Left ventricle myocardium superior (tissue), 1 donor: ENCODE measurements at regions not wholly inside any gene's neighbourhood (a gene's known extent, or its start where the extent isn't known, plus 50 kb on each side); places are given as distances from the start of the nearest gene placed in this dataset.
"Not testable (repeated sequence)": the region's sequence is repeated elsewhere in the genome, so short reads cannot be mapped to it uniquely, and the experiment has no call there.

Experiments used
- ATAC-seq: fragments of 200-7000 bp; cut with Tn5 transposase; one replicate; pipeline ENCODE4 v1.9.1; 2020; ENCODE audit warnings: mild to moderate bottlenecking, moderate library complexity
- DNase-seq: peaks from one replicate; pipeline ENCODE4 v3.0.0-alpha.2; 2020
- intact Hi-C: fragments of 100-400 bp; cut with micrococcal nuclease; formaldehyde crosslinking; loops from one replicate; pipeline ENCODE4 v1.11.0; 2022
- donor health status: DM: no; HTN: yes; CAD: no; lungs with severe emphysema.

DNA sequence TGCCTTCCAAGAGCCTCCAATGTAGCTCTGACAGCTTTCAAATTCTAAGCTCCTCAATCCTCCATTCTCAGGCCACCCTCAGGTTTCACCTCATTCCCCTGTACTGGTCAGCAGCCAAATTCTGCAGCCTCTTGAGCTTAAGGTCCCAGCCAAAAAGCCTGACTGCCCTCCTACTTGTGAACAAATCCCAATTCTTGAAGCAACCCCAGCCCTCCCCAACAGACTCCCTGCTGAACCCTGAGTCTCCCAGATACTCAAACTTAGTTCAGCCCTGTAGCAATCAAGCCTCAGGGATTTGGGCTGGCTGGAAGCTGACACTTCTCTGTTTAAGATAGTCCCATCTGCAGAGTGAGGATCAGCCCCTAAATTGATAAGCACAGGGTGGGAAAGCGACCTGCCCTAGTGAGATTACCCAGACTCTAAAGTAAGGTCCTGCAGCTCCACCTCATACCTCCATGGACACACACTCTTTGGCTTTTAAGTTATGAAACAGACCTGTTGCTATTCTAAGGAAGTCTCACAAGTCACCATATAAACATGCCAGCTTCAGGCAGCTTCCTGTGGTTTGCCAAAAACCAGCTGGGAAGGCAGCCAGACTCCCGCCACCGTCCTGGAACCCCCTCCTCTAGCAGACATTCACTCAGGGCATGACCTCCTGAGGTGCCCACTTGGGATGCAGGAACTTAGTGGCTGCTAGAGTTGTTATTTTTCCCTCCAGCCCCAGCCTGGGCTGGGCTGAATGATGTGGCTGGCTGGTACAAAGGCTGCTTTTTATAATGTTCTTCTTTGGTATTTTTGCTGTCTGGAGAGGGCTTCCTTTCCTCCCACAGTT is 82.5 kb upstream of the PICALM start:
- ATAC-seq, result peak; percentile 83
- DNase-seq, result peak; percentile 58
- intact Hi-C loops, result no loop called here

DNA sequence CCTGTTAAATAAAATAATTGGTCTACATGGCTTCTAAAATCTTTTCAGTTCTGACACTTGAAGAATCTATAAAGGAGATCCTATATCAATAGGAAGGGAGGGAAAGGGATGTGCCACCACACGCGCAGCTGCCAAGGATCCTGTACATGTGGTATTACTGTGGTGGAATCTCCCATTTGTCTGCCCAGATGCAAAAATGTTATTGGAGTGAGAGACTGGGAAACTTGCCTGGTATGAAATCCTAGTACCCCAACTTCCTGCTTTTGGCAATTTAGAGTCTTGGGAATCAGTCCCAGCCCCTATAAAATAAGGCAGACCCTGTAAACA is 81.9 kb upstream of the PICALM start:
- no peak for DNase-seq
- ATAC-seq, result no peak
- intact Hi-C loops, result no loop called here

GRCh38 chr11:86149792-86150191 is 80.9 kb upstream of the PICALM start:
- intact Hi-C loops, result no loop called here
- no peak for ATAC-seq
- DNase-seq, result no peak

GRCh38 chr11:86148345-86148747 is 79.5 kb upstream of the PICALM start:
- ATAC-seq, result no peak
- no peak for DNase-seq
- intact Hi-C loops, result no loop called here

DNA sequence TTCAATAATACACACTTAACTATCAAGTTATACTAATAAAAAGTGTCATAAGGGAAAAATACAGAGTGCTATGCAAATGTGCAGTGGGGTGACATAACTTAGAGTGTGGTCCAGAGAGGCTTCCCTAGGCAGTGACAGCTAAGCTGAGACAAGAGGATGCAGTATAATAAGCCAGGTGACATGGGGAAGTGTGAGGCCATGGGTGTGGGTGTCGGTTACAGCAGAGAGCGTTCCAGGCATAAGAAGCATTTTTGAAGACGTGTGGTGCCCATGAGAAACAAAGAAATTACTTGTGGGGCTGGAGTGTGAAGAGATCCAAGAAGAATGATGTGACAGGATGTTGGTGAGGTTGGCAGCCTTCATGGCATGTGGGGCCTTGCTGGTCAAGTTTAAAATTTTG is 78.1 kb upstream of the PICALM start:
- intact Hi-C loops, result no loop called here
- no peak for ATAC-seq
- DNase-seq, result no peak

GRCh38 chr11:86145439-86146156 is 76.7 kb upstream of the PICALM start:
- intact Hi-C loops, result no loop called here
- DNase-seq (no peak), ATAC-seq (no peak)

DNA sequence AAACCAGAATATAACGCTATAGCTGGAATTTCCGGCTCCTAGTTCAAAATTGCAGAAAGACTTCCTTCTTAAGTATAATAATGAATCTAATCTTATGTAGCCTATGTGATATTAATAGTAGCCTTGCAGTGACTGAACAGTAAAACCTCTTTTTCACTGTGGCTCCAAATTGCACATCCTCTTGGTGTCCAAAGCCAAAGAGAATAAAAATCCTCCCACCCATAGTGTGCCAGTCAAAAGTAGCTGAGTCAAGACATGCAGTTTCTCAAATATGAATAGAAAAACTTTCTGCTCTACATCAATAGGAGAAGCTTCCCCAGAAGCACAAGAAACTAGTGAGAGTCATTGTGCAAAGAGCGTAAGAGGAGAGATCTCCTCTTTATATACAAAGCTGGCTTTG is 76.0 kb upstream of the PICALM start:
- intact Hi-C loops, result no loop called here

DNA sequence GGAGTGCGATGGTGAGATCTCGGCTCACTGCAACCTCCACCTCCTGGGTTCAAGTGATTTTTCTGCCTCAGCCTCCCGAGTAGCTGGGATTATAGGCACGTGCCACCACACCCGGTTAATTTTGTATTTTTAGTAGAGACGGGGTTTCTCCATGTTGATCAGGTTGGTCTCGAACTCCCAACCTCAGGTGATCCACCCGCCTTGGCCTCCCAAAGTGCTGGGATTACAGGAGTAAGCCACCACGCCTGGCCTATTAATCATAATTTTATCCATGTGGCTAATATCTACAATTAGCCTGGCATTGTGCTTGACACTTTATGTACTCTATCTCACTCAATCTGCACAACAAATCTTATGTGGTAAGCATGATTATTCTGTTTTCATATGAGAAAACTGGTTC is 75.2 kb upstream of the PICALM start:
- DNase-seq, ATAC-seq, intact Hi-C loops: not testable (repeated sequence)

More for the DNA sequence above, 76.0 kb upstream of the PICALM start:
- no peak for ATAC-seq
- no peak for DNase-seq

DNA sequence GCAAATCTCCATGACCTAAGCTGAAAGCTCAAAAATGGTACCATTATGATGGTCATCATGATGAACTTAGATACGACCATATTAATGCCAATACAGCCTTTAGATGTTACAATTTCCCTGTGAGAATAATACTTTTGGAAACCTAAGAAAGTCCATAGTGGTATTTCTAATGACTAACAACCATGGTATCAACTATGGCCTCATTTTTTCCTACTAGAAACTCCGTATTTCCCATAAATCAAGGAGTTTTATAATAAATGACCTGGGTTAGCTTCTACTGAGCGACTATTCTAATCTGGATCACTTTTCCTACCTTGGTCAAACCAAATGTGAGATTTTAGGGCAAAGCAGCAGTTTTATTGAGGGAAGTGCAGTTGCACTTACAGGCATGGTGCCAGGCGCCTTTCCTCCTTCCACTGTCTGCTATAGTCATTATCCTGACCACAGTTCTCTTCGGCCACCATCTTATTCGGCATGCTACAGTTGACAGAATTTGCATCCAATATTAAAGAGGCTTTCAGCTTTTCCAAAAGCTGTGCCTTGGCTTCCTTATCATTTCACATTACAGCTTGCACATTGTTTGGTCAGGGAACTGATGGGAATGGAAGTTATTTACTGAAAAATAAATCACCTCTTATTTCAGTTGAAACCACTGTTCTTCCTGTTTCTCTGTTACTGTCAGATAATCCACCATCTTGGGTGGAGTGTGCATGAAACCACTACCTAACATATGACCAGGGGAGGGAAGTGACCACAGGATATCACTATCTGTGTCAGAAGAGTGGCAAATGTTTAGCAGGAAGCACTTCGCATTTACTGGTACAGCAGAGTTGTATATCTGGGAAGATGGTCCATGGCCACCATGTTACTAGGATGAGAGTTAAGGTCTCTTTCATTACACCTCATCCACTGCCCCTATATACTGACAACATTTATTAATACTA is 74.5 kb upstream of the PICALM start:
- peak; percentile 61 for ATAC-seq
- intact Hi-C loops, result no loop called here
- DNase-seq, result peak; percentile 55

DNA sequence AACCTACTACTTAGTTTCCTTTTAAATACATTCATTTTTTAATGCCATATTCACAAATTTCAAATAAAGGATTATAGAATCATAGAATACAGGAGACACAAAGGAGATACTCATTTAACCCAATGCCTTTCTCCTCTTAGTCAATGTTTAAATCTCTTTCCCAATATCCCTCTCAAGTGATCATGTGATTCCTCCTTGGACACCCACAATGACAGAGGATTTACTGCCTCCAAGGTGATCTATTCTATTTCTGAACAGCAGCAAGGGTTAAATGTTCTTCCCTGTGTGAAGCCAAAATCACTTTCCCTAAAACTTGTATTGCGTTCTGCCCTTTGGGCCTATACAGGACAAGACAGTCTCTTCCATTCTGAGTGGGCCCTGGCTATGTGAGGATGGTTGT is 73.3 kb upstream of the PICALM start:
- no peak for DNase-seq
- intact Hi-C loops, result no loop called here
- no peak for ATAC-seq

GRCh38 chr11:86141727-86142126 is 72.8 kb upstream of the PICALM start:
- intact Hi-C loops, result no loop called here
- ATAC-seq (peak; percentile 28), DNase-seq (no peak)

GRCh38 chr11:86140334-86140990 is 71.6 kb upstream of the PICALM start:
- no peak for ATAC-seq
- intact Hi-C loops, result no loop called here
- no peak for DNase-seq

GRCh38 chr11:86138958-86139357 is 70.1 kb upstream of the PICALM start:
- intact Hi-C loops, result no loop called here
- no peak for DNase-seq
- ATAC-seq, result peak; percentile 43

DNA sequence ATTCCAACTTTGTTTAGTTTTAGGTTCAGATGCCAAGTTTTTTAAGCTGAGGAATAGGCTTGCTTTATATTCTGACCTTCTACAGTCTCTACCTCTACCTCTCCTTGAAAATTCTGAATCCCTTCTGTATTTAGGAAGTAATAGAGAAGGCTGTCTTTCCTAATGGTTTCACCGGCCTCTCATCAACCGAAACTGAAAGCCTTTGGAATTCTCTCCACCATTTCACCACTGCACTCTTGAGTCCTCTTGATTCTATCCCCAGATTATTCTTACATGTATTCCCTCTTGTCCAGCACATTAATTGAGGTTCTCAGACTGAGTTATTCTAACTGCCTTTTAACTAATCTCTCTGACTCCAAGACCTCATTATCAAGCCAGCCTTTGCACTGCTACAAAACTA is 67.7 kb upstream of the PICALM start:
- intact Hi-C loops, result no loop called here
- no peak for DNase-seq
- no peak for ATAC-seq

DNA sequence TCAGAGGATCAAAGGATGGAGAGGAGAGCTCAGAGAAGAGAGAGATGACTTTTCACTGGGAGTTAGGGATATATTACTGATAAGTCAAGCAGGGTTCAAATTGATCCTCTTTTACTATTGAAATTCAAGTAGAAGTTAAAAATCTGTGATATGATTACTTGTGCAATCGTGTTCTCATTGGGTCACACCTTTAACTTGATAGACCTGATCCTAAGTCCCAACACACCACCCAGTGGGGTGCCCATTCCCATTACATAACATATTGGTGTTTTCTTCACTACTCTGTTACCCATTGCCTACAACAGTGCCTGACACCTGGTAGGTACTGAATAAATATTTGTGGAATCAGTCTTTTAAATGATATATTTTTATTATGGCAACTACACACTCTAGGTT is 66.4 kb upstream of the PICALM start:
- ATAC-seq (no peak), DNase-seq (no peak)
- intact Hi-C loops, result no loop called here

GRCh38 chr11:86134580-86135318 is 65.9 kb upstream of the PICALM start:
- peak; percentile 80 for ATAC-seq
- intact Hi-C loops, result no loop called here
- DNase-seq, result no peak

GRCh38 chr11:86132667-86133249 is 63.9 kb upstream of the PICALM start:
- DNase-seq (no peak), ATAC-seq (no peak)
- intact Hi-C loops, result no loop called here
